ENCODE measurements at regions not wholly inside any gene's neighbourhood (a gene's known extent, or its start where the extent isn't known, plus 50 kb on each side); places are given as distances from the start of the nearest gene placed in this dataset.

DNA sequence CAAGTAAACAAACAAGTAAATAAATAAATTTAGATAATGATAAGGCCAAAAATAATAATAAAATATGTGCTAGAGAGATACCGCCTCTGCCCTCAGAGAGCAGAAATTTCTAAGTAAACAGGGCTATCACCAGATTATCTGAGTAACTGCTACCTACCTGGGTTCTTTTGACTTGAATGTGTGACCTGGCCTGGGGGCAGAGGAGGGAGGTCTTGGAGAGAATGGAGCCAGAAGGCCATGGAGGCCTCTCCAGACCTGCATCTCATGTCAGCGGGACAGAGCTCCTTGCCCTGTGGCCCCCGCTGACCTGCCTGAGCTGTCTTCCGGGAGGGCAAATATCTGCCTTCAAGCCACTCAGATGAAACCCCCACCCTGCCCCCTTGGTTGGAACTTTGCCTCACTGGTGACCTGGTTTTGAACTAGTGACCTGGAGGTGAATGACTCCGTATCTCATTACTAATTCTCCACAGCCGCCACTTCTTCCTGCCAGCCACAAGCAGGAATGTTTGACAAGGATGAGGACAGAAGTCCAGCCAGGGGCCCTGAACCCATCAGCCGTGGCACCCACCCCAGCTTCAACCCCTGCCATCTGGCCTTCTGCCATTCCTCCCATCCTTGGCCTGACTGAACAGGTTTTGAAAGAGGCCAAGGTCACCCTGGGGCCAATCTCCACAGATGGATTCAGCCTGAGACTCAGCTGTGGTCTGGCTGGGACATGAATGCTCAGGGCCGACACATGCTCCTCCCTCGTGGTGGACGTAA is 86.8 kb upstream of the PARP11 start:
- Histone ChIP-seq H3K36me3 (no peaks in the 10 kb centered on the region), H3K27ac (no peak overlapping the region), H3K27me3 (no peaks in the 10 kb centered on the region), H3K4me3 (no peak overlapping the region), H3K9me3 (no peaks in the 10 kb centered on the region), H3K4me1 (no peaks in the 10 kb centered on the region)
- DNase-seq (peak in 1 of 6 donors; percentile 19), FAIRE-seq (no peak), ATAC-seq (peak in 2 of 4 donors; percentile 16 to 55)
- intact Hi-C loops (cut with DNase I): no loop called here
- 77 to 83% methylated on average over 10 of the region's 10 CpGs for WGBS, 2 donors
- TF ChIP-seq, protein P1, sequence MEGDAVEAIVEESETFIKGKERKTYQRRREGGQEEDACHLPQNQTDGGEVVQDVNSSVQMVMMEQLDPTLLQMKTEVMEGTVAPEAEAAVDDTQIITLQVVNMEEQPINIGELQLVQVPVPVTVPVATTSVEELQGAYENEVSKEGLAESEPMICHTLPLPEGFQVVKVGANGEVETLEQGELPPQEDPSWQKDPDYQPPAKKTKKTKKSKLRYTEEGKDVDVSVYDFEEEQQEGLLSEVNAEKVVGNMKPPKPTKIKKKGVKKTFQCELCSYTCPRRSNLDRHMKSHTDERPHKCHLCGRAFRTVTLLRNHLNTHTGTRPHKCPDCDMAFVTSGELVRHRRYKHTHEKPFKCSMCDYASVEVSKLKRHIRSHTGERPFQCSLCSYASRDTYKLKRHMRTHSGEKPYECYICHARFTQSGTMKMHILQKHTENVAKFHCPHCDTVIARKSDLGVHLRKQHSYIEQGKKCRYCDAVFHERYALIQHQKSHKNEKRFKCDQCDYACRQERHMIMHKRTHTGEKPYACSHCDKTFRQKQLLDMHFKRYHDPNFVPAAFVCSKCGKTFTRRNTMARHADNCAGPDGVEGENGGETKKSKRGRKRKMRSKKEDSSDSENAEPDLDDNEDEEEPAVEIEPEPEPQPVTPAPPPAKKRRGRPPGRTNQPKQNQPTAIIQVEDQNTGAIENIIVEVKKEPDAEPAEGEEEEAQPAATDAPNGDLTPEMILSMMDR (IDR thresholded peaks at IDR 0.05): no peak

DNA sequence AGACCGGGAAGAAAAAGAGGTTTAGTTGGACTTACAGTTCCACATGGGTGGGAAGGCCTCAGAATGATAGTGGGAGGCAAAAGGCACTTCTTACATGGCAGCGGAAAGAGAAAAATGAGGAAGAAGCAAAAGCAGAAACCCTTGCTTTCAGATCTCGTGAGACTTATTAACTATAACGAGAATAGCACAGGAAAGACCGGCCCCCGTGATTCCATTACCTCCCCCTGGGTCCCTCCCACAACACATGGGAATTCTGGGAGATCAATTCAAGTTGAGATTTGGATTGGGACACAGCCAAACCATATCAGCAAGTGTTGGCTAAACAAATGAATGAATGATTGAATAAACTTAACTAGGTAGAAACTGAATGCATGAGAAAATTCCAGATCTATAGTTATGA is 85.3 kb upstream of the PARP11 start:
- no peaks in the 10 kb centered on the region for H3K36me3 ChIP-seq
- 78 to 87% methylated on average over 6 of the region's 6 CpGs for whole genome bisulfite sequencing, 2 donors
- no peaks in the 10 kb centered on the region for H3K9me3 ChIP-seq
- H3K4me3 ChIP-seq: no peak overlapping the region
- H3K4me1 ChIP-seq: no peaks in the 10 kb centered on the region
- FAIRE-seq (no peak), DNase-seq (no peak), ATAC-seq (no peak)
- TF ChIP-seq, protein P1 (IDR thresholded peaks at IDR 0.05): no peak
- H3K27ac ChIP-seq: no peak overlapping the region
- H3K27me3 ChIP-seq: no peaks in the 10 kb centered on the region
- intact Hi-C loops (cut with DNase I): no loop called here

DNA sequence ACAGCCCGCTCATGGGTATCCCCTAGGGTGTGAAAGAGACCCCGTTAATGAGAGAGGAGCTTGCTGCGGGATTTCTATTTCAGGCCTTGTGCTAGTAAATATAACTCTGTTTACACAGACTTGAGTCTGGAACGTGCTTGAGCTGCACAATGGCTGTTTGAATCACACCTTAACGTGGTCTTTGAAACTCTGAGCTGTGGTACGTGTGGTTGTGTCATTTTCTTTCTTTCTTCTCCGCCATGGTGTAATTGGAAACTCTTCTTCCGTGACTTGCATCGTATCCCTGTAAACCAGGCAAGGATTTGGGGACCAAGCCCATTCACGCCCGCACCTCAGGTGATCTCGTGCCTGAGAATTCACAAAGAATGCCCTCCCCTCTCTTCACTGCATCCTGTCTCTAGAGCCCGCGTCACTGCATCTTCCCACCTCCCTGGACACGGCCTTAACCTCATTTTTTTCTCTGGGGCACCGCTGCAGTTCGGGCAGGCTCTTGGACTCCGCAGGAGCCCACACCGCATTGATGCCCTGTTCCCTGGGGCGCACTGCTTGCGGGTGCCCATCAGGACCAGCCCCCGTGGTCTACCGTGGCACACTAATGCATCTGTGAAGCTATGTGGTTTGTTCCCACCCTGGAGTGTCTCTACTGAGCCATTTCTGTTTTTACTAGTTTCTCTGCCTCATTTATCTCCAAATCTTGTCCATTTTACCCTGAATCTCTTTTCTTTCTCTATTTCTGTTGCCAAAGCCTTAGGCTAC is 78.4 kb upstream of the PARP11 start:
- intact Hi-C loops (cut with DNase I): no loop called here
- Histone ChIP-seq H3K27ac (no peak overlapping the region), H3K9me3 (no peaks in the 10 kb centered on the region), H3K36me3 (no peaks in the 10 kb centered on the region), H3K27me3 (no peaks in the 10 kb centered on the region), H3K4me1 (no peaks in the 10 kb centered on the region), H3K4me3 (no peak overlapping the region)
- ATAC-seq: no peak
- 78 to 82% methylated on average over 23 of the region's 23 CpGs for WGBS, 2 donors
- no peak for DNase-seq
- TF ChIP-seq, protein P1 (IDR thresholded peaks at IDR 0.05): no peak
- FAIRE-seq: no peak

DNA sequence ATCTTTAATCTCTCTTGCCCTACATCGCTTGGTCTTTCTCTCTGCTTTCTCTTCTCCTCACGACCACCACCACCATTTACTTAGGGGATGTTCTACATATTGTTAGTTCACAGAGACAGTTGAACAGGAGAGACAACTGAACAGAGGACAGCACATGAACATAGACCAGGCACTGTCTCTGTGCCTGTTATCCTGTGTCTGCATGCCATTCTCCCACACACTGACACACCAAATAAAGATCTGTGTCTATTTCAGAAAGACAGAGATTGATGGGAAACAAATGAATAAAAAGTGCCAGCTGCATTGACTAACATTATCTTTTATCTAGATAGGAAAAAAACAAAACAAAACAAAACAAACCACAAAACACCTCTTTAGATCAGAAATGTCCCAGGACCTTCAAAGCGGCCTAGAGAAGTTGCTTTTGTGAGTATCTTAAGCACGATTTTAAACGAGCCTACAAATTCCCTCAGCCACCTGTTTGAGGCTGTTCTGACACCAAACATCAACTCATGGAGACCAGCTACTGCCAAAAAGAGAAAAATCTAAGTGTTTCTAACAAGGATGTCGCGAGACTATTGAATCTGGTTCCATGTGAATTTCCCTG is 77.6 kb upstream of the PARP11 start:
- no peaks in the 10 kb centered on the region for H3K27me3 ChIP-seq
- DNase-seq: no peak
- no peak for FAIRE-seq
- 65% methylated on average over 7 of the region's 7 CpGs for WGBS, 2 donors
- TF ChIP-seq, protein P1 (IDR thresholded peaks at IDR 0.05): no peak
- ATAC-seq: no peak
- intact Hi-C loops (cut with DNase I): no loop called here
- H3K27ac ChIP-seq: no peak overlapping the region
- H3K4me3 ChIP-seq: no peak overlapping the region
- H3K4me1 ChIP-seq: no peaks in the 10 kb centered on the region
- H3K36me3 ChIP-seq: no peaks in the 10 kb centered on the region
- H3K9me3 ChIP-seq: no peaks in the 10 kb centered on the region

Data from pancreas (tissue), 10 donors.